ENCODE measurements at regions not wholly inside any gene's neighbourhood (a gene's known extent, or its start where the extent isn't known, plus 50 kb on each side); places are given as distances from the start of the nearest gene placed in this dataset.

DNA sequence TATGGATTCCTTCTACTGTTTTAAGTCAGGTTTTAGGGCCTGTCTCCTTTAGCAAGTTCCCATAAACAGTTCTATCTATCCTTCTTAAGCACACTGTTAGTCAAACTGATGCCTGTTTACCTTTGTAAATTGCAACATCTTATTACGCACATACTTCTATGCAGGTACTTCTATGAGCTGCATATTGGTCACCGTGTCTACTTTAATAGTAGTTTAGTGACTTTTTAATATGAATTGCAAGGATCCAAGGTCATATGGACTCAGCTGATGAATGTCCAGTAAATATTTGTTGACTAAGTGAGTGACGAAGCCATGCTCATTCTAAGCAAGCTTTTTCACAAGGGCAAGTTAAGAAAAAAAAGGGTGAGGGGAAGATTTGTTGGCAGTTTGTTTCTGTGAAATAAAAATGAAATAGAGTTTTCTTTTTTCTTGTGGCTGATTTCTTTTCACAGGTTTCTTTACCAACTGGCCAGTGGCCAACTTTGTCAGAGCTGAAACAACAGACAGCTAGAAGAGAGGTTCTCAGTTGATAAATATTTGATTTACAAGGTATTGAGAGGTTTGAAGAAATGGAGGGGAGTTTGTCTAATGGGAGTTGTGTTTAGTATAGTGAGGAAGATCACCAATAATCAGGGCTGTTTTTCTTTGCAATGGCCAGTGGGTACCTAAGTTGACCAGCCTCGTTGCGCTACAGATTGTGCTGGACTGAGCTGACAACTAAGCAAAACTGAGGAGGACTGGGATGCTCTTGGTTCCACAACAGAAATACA lies 141.1 kb downstream of the SLC15A5 start:
- no peak for DNase-seq (ENCODE audit: low read depth, low spot score)
- in situ Hi-C loops (cut with HindIII; ENCODE audit: low pct_unique_long_range_greater_than_20kb, low sequenced_read_pairs), result no loop called here

DNA sequence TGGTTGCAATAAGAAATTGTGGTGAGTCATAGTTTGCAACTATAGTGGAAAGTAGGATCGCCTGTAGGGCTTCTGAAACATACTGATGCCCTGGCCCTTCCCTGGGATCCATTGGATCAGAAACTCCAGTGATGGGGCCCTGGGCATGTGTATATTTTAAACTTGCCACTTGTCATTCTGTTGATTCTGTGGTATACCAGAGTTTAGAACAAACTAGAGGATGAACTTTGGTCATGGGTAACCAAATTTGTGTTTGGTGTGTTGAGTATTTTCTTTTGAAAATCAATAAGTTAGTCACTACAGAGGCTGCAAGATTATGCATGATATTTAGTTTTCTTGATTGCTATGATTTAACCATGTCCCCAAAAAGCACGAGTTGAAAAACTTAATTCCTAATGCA lies 142.2 kb downstream of the SLC15A5 start:
- no peak for DNase-seq (ENCODE audit: low read depth, low spot score)
- in situ Hi-C loops (cut with HindIII; ENCODE audit: low pct_unique_long_range_greater_than_20kb, low sequenced_read_pairs), result no loop called here

DNA sequence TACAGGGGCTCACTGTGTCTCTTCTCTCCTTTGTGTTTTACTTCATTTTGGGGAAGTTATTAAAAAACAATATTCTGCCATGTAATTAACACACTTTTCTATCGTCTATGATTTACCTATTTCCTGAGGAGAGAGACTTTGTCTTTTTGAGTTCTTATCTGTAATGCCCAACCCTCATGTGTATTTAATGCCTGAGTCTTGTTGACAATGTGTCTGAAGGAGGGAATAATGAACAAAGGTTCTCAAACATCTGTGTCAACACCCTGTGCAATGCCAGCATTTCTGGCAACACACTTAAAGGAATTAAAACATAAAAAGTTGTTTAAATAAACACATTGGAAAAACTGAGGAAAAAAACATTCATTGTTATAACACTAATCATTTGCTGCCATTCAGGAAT lies 147.1 kb downstream of the SLC15A5 start:
- in situ Hi-C loops (cut with HindIII; ENCODE audit: low pct_unique_long_range_greater_than_20kb, low sequenced_read_pairs), result no loop called here
- DNase-seq (ENCODE audit: low read depth, low spot score), result no peak

DNA sequence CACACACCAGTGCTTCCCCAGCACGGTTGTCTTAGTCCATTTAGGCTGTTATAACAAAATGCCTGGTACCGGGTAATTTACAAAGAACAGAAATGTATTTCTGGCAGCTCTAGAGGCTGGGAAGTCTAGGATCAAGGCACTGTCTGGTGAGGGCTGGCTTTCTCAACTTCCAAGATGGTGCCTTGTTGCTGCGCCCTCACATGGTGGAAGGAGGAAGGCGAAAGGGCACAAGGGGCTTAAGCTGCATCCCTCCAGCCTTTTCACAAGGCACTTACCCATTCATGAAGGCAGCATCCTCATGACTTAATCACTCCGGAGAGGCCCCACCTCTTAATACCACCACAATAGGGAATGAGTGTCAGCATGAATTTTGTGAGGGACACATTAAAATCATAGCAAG lies 155.5 kb downstream of the SLC15A5 start:
- peak; percentile 47 for DNase-seq (ENCODE audit: low read depth, low spot score)
- in situ Hi-C loops (cut with HindIII; ENCODE audit: low pct_unique_long_range_greater_than_20kb, low sequenced_read_pairs), result no loop called here

DNA sequence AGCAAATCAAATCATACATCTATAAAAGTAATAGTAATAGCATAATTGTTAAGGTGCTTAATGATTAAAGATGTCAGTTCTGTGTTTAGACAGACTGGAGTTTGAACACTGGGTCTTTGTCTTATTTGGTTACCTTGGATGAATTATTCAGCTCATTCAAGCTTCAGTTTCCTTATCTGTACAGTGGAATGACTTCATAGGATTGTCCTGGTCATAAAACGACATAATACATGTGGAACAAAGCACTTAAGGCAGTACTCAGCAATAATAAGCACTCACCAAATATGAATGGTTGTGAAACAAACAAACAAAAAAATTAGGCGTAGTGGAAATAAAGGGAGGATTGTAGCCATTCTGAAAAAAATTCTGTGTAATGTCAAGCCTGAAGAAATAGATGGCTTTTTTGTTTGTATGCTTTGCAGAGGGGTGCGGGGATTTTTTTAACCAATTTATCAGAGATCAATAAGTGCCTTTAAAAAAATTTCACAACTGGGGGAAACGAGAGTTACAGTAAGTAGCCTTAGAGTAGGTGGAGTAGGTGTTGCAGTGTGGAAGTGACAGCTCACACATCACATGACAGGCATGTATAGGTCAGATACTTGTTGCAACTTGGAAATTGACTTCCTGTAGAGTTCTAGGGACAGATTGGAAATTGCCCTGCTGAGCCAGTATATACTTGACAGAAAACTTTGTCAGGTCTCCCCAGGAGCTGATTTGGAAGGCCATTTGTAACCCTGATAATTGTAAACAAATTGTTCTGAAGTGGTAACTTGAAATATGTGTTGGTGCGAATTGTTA lies 157.7 kb downstream of the SLC15A5 start:
- peak; percentile 6 for DNase-seq (ENCODE audit: low read depth, low spot score)
- in situ Hi-C loops (cut with HindIII; ENCODE audit: low pct_unique_long_range_greater_than_20kb, low sequenced_read_pairs), result no loop called here

DNA sequence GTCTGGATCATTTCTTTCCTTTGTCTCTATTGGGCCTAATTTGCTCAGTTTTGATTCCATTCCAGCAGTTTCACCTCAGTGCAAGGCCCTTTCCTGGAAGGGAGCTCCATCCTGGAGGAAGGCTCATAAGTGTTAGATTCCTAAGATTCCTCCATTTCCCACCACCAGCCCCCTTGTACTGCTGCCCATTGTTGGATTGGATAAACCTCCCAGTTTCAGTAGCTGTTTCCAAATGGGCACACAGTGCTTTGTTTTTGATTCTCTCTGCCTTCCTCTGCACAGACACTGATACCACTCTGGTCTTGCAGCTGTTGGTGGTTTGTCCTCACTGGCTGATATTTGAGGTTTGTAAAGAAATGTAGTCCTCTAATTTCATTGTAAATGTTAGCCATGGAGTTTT lies 158.9 kb downstream of the SLC15A5 start:
- no peak for DNase-seq (ENCODE audit: low read depth, low spot score)
- in situ Hi-C loops (cut with HindIII; ENCODE audit: low pct_unique_long_range_greater_than_20kb, low sequenced_read_pairs), result no loop called here

DNA sequence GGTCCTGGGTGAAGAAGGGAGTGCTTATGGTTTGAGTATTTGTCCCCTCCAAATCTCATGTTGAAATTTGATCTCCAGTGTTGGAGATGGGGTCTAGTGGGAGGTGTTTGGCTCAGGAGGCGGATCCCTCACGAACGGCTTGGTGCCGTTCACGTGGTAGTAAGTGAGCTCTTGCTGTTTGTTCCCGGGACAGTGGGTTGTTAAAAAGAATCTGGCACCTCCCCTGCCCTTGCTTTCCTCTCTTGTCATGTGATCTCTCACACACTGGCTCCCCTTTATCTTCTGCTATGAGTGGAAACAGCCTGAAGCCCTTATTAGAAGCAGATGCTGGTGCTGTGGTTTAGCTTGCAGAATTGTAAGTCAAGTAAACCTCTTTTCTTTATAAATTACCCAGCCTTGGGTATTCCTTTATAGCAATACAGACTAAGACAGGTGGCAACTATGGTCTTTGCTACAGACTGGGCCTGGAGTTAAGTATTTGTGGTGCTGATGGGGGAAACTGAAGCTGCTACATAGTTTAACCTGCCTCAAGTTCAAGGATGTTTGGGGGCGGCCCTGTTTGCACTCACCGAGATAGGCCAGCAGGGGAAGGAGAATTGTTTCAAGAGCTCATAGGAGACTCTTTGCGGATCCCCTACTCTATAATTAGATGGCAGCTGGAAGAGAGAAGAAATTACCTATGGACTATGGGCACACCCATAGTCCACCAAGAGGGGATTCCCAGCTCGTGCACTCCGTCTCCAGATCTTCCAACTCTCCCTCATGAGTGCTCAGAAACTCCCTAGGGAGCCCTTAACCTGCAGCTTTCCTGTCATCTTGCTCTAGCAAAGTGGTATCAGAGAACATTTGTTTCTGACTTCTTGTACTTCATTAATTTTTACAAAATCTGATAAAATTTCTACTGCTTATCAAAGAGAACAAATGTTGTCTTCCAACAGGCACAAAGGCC lies 164.6 kb downstream of the SLC15A5 start:
- DNase-seq (ENCODE audit: low read depth, low spot score), result peak; percentile 39
- in situ Hi-C loops (cut with HindIII; ENCODE audit: low pct_unique_long_range_greater_than_20kb, low sequenced_read_pairs), result no loop called here

DNA sequence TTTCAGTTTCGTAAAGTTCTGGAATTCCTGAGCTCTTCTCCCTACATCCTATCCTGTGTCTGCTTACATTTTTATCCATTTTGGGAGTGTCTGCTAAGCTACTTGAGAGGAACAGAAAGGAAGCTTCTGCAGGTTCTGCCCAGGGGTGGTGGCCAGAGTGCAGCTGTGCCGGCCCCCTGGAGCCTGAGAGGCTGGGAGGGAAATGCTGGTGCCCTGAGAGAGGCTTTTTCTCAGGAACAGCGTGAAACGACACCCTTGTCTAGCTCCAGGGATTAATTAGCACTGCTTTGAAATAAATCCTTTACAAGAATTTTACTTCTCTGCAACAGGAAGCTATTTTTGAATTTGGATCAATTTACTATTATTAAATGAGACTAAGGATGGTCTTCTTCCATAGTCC lies 165.4 kb downstream of the SLC15A5 start:
- no peak for DNase-seq (ENCODE audit: low read depth, low spot score)
- in situ Hi-C loops (cut with HindIII; ENCODE audit: low pct_unique_long_range_greater_than_20kb, low sequenced_read_pairs), result no loop called here

DNA sequence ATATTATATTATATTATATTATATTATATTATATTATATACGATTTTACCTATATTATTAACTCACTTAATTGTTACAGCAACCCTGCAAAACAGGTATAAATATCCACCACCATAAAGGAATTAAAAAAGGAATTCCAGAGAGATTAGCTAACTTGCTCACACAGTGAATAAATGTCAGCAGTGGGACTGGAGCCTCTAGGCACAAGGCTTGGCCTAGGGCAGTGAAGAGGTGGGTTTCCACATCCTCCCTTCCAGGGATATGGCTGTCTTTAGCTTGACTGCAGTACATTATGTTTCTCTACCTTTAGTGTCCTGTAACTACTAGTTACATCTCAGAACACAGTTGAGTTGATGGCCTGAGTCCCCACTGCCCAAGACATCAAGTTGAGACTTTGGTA lies 166.9 kb downstream of the SLC15A5 start:
- no peak for DNase-seq (ENCODE audit: low read depth, low spot score)
- in situ Hi-C loops (cut with HindIII; ENCODE audit: low pct_unique_long_range_greater_than_20kb, low sequenced_read_pairs), result no loop called here

DNA sequence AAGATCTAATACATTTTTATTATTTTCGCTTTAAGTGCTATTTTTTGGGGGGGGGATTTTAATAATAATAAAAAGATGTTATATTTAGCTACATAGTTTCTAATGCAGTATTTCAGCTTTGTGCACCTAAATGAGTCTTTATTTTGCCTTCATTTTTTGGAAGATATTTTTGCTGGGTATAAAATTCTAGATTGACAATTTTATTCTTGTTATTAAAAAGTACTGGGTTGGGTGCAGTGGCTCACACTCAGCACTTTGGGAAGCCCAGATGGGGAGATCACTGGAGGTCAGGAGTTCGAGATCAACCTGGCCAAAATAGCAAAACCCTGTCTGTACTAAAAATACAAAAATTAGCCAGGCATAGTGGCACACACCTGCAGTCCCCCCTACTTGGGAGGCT lies 173.6 kb downstream of the SLC15A5 start:
- in situ Hi-C loops (cut with HindIII; ENCODE audit: low pct_unique_long_range_greater_than_20kb, low sequenced_read_pairs), result no loop called here
- DNase-seq (ENCODE audit: low read depth, low spot score), result no peak

DNA sequence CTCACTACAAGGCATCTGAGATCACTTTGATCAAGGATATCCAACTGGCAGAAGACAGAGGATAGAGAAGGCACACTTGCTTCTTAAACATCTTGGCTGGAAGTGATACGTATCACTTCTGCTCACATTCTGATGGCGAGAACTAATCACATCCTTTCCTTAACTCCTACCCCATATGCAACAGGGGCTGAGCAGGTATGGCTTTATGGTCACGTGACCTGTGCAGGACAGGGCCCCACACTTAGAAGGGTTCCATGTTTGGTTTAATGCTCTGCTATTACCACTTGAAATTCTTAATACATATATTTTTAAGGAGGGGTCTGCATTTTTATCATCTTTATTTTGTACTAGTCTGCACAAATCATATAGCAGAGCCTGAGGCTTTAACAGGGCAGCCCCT lies 177.3 kb downstream of the SLC15A5 start:
- in situ Hi-C loops (cut with HindIII; ENCODE audit: low pct_unique_long_range_greater_than_20kb, low sequenced_read_pairs), result no loop called here

DNA sequence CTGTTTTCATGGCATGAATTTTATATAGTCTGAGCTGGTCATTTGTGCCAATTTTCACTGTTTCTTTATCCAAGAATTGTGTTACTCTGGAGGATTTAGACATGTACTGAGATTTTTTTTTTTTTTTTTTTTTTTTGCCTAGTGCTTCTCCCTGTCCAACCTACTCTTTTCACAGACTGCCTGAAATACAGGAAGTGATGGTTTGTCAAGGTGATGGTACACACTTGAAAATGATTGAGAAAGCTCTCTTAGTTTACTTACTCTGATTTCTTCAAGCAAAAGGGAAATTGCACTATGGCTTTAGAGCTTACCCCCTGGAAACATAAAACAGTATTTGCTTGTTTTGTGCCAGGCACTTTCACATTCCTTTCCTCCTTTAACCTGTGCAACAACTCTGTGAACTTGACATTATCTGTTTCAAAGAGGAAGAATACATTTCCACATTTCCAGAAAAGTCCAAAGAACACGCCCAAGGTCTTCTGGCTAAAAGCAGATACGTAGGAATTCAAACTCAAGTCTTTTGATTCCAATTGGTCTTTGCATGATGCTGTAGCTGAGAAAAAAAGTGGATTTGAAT lies 181.1 kb downstream of the SLC15A5 start:
- in situ Hi-C loops (cut with HindIII; ENCODE audit: low pct_unique_long_range_greater_than_20kb, low sequenced_read_pairs), result no loop called here
- DNase-seq (ENCODE audit: low read depth, low spot score), result no peak

More for the DNA sequence above, 177.3 kb downstream of the SLC15A5 start:
- DNase-seq (ENCODE audit: low read depth, low spot score), result no peak

DNA sequence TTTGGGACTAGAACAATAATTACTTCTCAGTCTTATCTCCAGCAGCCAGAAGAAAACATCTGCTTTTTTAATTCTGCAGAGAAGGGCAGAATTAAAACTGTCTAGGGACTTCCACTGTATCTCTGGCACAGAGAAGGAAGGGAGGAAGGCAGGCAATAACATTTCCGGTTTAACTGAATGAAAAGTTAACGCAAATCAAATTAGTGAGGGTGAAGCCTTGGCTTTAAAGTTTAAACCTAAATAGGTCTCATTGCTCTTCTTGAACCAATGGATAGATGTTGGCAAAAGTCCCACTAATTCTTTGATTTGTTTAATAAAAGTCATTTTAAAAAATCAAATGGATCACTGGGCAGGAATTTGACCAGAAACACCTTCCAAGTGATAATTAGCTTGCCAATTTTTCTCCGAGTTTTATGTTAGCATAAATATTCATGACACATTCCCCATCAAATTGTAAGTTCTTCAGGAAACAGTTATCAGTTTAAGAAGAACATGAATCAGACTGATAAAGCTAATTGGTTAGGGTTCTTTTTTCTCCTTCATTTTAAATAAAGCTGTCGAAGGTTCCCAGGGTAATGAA lies 181.9 kb downstream of the SLC15A5 start:
- in situ Hi-C loops (cut with HindIII; ENCODE audit: low pct_unique_long_range_greater_than_20kb, low sequenced_read_pairs), result no loop called here
- no peak for DNase-seq (ENCODE audit: low read depth, low spot score)

DNA sequence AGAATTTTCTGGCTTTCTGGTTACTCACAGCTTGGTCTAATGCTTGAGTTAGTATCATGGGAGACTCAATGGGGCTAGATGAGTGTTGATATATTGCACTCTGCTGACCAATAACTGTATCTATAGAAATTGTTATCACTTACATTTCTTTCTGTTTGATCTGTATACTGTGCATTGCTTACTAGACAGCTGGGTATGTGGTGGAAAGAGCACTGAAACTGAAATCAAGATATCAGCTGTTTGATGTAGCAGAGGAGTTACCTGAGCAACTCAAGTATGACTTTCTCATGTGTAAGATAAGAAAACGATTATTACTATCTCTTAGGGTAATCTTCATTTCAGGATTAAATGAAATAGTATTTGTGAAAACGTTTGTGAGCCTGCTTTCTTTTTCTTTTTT lies 183.0 kb downstream of the SLC15A5 start:
- in situ Hi-C loops (cut with HindIII; ENCODE audit: low pct_unique_long_range_greater_than_20kb, low sequenced_read_pairs), result no loop called here
- no peak for DNase-seq (ENCODE audit: low read depth, low spot score)

DNA sequence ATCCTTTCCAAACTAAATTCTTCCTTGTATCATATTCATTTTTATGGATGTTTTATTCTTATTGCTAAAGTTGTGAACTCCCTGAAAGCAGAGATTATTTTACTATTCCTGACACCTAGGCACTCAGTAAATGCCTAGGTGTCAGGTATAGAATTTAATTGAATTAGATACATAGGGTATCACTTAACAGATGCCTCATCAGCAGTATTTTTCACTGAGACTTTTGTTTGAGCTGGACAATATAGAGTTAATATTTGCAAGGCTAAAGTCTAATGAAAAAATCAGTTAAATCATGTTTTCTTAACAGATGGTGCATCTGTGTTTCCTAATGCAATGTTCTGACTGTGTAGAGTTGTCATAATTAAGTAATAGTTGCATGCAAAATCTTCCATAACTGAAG lies 182.7 kb downstream of the DERA start:
- in situ Hi-C loops (cut with HindIII; ENCODE audit: low pct_unique_long_range_greater_than_20kb, low sequenced_read_pairs), result no loop called here
- DNase-seq (ENCODE audit: low read depth, low spot score), result no peak

DNA sequence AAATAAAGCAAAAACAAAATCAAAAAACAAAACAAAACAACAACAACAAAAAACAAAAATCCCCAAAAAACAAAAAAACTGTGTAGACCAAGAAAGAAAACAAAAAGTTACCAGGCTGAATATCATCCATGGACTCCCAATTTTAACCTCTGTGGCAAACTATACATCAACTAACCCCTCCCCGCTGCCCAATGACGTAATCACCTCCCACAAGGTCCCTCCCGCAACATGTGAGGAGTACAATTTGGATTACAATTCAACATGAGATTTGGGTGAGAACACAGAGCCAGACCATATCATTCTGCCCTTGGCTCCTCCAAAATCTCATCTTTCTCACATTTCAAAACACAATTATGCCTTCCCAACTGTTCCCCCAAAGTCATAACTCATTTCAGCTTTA lies 179.8 kb downstream of the DERA start:
- in situ Hi-C loops (cut with HindIII; ENCODE audit: low pct_unique_long_range_greater_than_20kb, low sequenced_read_pairs), result no loop called here
- no peak for DNase-seq (ENCODE audit: low read depth, low spot score)

DNA sequence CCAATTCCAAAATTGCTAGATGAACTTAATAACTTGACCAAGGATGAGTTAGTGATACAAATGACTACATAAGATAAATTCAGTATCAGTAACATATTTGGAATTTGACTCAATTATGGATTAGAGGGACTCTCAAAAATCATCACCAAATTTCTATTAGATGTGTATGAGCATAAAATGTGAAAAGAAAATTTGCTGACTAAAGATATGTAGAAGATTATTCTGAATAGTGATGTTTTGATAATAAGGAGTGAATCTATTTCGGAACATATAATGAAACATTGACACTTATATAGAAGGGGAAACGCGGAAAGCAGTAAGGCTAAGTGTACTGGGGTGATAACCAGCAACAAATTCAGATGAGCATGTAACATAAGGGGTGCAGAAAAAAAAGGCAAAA lies 177.3 kb downstream of the DERA start:
- DNase-seq (ENCODE audit: low read depth, low spot score), result no peak
- in situ Hi-C loops (cut with HindIII; ENCODE audit: low pct_unique_long_range_greater_than_20kb, low sequenced_read_pairs), result no loop called here

Measured in SK-MEL-5 (cell line).